NCI-H187 treated with DMSO at 0.1 percent for 48 hours (cell line): ENCODE measurements at regions not wholly inside any gene's neighbourhood (a gene's known extent, or its start where the extent isn't known, plus 50 kb on each side); places are given as distances from the start of the nearest gene placed in this dataset.

Source experiments
- DNase-seq: peaks from one replicate; lab custom pipeline; 2025; lab: John Stamatoyannopoulos, UW

- no peak for DNase-seq
These were observed 212.1 kb upstream of the SOX4 start for GRCh38 chr6:21381331-21381963.

- no peak for DNase-seq
These were observed 210.6 kb upstream of the SOX4 start for GRCh38 chr6:21382821-21383449.

GRCh38 chr6:21383450-21384085, 210.0 kb upstream of the SOX4 start:
- DNase-seq, result no peak

GRCh38 chr6:21384216-21384615, 209.3 kb upstream of the SOX4 start:
- no peak for DNase-seq

- no peak for DNase-seq
These were observed 206.8 kb upstream of the SOX4 start for GRCh38 chr6:21386744-21387143.

- DNase-seq, result peak; percentile 80
These were observed 202.9 kb upstream of the SOX4 start for GRCh38 chr6:21390532-21391213.

- DNase-seq, result no peak
These were observed 201.4 kb upstream of the SOX4 start for GRCh38 chr6:21392177-21392576.

- DNase-seq, result no peak
These were observed 199.9 kb upstream of the SOX4 start for GRCh38 chr6:21393441-21394165.

GRCh38 chr6:21395121-21395520, 198.4 kb upstream of the SOX4 start:
- no peak for DNase-seq

- DNase-seq, result no peak
These were observed 197.2 kb upstream of the SOX4 start for GRCh38 chr6:21396313-21396712.

GRCh38 chr6:21398741-21399325, 194.7 kb upstream of the SOX4 start:
- DNase-seq, result no peak

GRCh38 chr6:21402368-21402767, 191.2 kb upstream of the SOX4 start:
- DNase-seq, result no peak

GRCh38 chr6:21404577-21404976, 189.0 kb upstream of the SOX4 start:
- no peak for DNase-seq

- no peak for DNase-seq
These were observed 187.2 kb upstream of the SOX4 start for GRCh38 chr6:21406316-21406715.

GRCh38 chr6:21409231-21409630, 184.3 kb upstream of the SOX4 start:
- DNase-seq, result no peak

- no peak for DNase-seq
These were observed 180.1 kb upstream of the SOX4 start for GRCh38 chr6:21413428-21413827.

- no peak for DNase-seq
These were observed 179.5 kb upstream of the SOX4 start for GRCh38 chr6:21414065-21414464.

GRCh38 chr6:21420146-21420878, 173.2 kb upstream of the SOX4 start:
- no peak for DNase-seq

GRCh38 chr6:21420926-21421325, 172.6 kb upstream of the SOX4 start:
- no peak for DNase-seq

- no peak for DNase-seq
These were observed 170.3 kb upstream of the SOX4 start for GRCh38 chr6:21423106-21423854.
